HG02852 (cell line): ENCODE measurements at regions not wholly inside any gene's neighbourhood (a gene's known extent, or its start where the extent isn't known, plus 50 kb on each side); places are given as distances from the start of the nearest gene placed in this dataset.
"Not testable (repeated sequence)": the region's sequence is repeated elsewhere in the genome, so short reads cannot be mapped to it uniquely, and the experiment has no call there.

ENCODE experiments used
- ATAC-seq: cut with Tn5 transposase; IDR thresholded peaks from one replicate; pipeline ENCODE4 v1.9.1; 2021; ENCODE audit warnings: mild to moderate bottlenecking, moderate library complexity; ENCODE audit not compliant: unreplicated experiment

- ATAC-seq = no peak
These were observed 266.4 kb downstream of the CXCL12 start for GRCh38 chr10:44118500-44118899.

- ATAC-seq = no peak
These were observed 268.4 kb downstream of the CXCL12 start for GRCh38 chr10:44116474-44116873.

GRCh38 chr10:44115516-44115915 lies 269.4 kb downstream of the CXCL12 start:
- no peak for ATAC-seq

- no peak for ATAC-seq
These were observed 270.5 kb downstream of the CXCL12 start for GRCh38 chr10:44114441-44114840.

GRCh38 chr10:44112280-44112679 lies 272.6 kb downstream of the CXCL12 start:
- not testable (repeated sequence) for ATAC-seq

GRCh38 chr10:44105696-44106095 lies 279.2 kb downstream of the CXCL12 start:
- no peak for ATAC-seq

- ATAC-seq = no peak
These were observed 282.1 kb downstream of the CXCL12 start for GRCh38 chr10:44102726-44103255.

GRCh38 chr10:44101082-44101481 lies 283.8 kb downstream of the CXCL12 start:
- ATAC-seq = no peak

GRCh38 chr10:44099511-44099910 lies 285.4 kb downstream of the CXCL12 start:
- ATAC-seq = no peak

GRCh38 chr10:44096217-44096616 lies 288.7 kb downstream of the CXCL12 start:
- ATAC-seq = not testable (repeated sequence)

- ATAC-seq = no peak
These were observed 295.2 kb downstream of the CXCL12 start for GRCh38 chr10:44089671-44090070.

GRCh38 chr10:44087403-44087802 lies 297.5 kb downstream of the CXCL12 start:
- no peak for ATAC-seq

GRCh38 chr10:44083719-44084400 lies 301.0 kb downstream of the CXCL12 start:
- no peak for ATAC-seq

GRCh38 chr10:44071479-44071878 lies 313.4 kb downstream of the CXCL12 start:
- no peak for ATAC-seq

- no peak for ATAC-seq
These were observed 314.6 kb downstream of the CXCL12 start for GRCh38 chr10:44070282-44070681.

GRCh38 chr10:44069573-44069972 lies 315.3 kb downstream of the CXCL12 start:
- no peak for ATAC-seq

GRCh38 chr10:44068716-44069482 lies 316.0 kb downstream of the CXCL12 start:
- no peak for ATAC-seq

- no peak for ATAC-seq
These were observed 317.5 kb downstream of the CXCL12 start for GRCh38 chr10:44067432-44067831.

- no peak for ATAC-seq
These were observed 318.2 kb downstream of the CXCL12 start for GRCh38 chr10:44066527-44067255.

GRCh38 chr10:44065788-44066526 lies 318.9 kb downstream of the CXCL12 start:
- ATAC-seq = no peak
